RPMI8226 (cell line): ENCODE measurements at regions not wholly inside any gene's neighbourhood (a gene's known extent, or its start where the extent isn't known, plus 50 kb on each side); places are given as distances from the start of the nearest gene placed in this dataset.
A peak's percentile ranks its signal among the peaks of the same experiment; 100 is the strongest.

ENCODE experiments used
- DNase-seq: peaks from one replicate; pipeline ENCODE4 v3.0.0-alpha.2; 2015

- no peak for DNase-seq
These were observed 161.5 kb downstream of the NXNL2 start for GRCh38 chr9:88696501-88696900.

GRCh38 chr9:88697764-88698432, 162.9 kb downstream of the NXNL2 start:
- peak; percentile 44 for DNase-seq

- no peak for DNase-seq
These were observed 168.0 kb downstream of the NXNL2 start for GRCh38 chr9:88702985-88703384.

- no peak for DNase-seq
These were observed 171.5 kb downstream of the NXNL2 start for GRCh38 chr9:88706193-88707113.

GRCh38 chr9:88710449-88710848, 175.5 kb downstream of the NXNL2 start:
- no peak for DNase-seq

GRCh38 chr9:88711719-88712118, 176.7 kb downstream of the NXNL2 start:
- DNase-seq = no peak

- DNase-seq = no peak
These were observed 177.5 kb downstream of the NXNL2 start for GRCh38 chr9:88712484-88712883.

GRCh38 chr9:88713010-88713409, 178.0 kb downstream of the NXNL2 start:
- DNase-seq = no peak

- no peak for DNase-seq
These were observed 181.8 kb downstream of the NXNL2 start for GRCh38 chr9:88716596-88717290.

- DNase-seq = no peak
These were observed 186.0 kb downstream of the NXNL2 start for GRCh38 chr9:88721025-88721424.

- no peak for DNase-seq
These were observed 186.7 kb downstream of the NXNL2 start for GRCh38 chr9:88721495-88722279.

- no peak for DNase-seq
These were observed 187.8 kb downstream of the NXNL2 start for GRCh38 chr9:88722753-88723152.

GRCh38 chr9:88723751-88724150, 188.8 kb downstream of the NXNL2 start:
- no peak for DNase-seq

- DNase-seq = no peak
These were observed 189.4 kb downstream of the NXNL2 start for GRCh38 chr9:88724331-88724730.

GRCh38 chr9:88725300-88726019, 190.5 kb downstream of the NXNL2 start:
- no peak for DNase-seq

GRCh38 chr9:88726803-88727202, 191.8 kb downstream of the NXNL2 start:
- no peak for DNase-seq

- DNase-seq = no peak
These were observed 195.8 kb downstream of the NXNL2 start for GRCh38 chr9:88730780-88731179.

GRCh38 chr9:88732128-88732527, 197.2 kb downstream of the NXNL2 start:
- no peak for DNase-seq

GRCh38 chr9:88733651-88734421, 198.9 kb downstream of the NXNL2 start:
- no peak for DNase-seq

GRCh38 chr9:88734527-88734926, 199.5 kb downstream of the NXNL2 start:
- no peak for DNase-seq

- DNase-seq = no peak
These were observed 201.2 kb downstream of the NXNL2 start for GRCh38 chr9:88736136-88736637.
